SK-N-SH treated with all-trans-retinoic acid at 6 μM for 48 hours (cell line): ENCODE measurements at regions not wholly inside any gene's neighbourhood (a gene's known extent, or its start where the extent isn't known, plus 50 kb on each side); places are given as distances from the start of the nearest gene placed in this dataset.

ENCODE experiments used
- ATAC-seq: fragments of 200-7000 bp; cut with Tn5 transposase; 3 replicates; pipeline ENCODE4 v1.9.1; 2020; ENCODE audit warnings: mild to moderate bottlenecking, moderate library complexity
- ARNTL ChIP-seq: fragments of 450-650 bp; formaldehyde crosslinking; IDR thresholded peaks from 2 replicates; pipeline ENCODE4 v1.5.0; 2020; ENCODE audit warnings: low read depth, mild to moderate bottlenecking, moderate library complexity, borderline replicate concordance
- BACH2 ChIP-seq: fragments of 250-450 bp; sonication (Bioruptor Pico); IDR thresholded peaks from 2 replicates; pipeline ENCODE4 v1.9.0; 2021; ENCODE audit warnings: mild to moderate bottlenecking, borderline replicate concordance
- CSDC2 ChIP-seq: fragments of 250-450 bp; sonication (Bioruptor Pico); IDR thresholded peaks from 2 replicates; pipeline ENCODE4 v1.5.0; 2020; ENCODE audit warnings: mild to moderate bottlenecking, moderate library complexity
- ESRRG ChIP-seq: fragments of 250-450 bp; sonication (Bioruptor Pico); IDR thresholded peaks from 2 replicates; pipeline ENCODE4 v1.6.1; 2021; ENCODE audit warnings: mild to moderate bottlenecking
- GLIS3 ChIP-seq: fragments of 250-450 bp; sonication (Bioruptor Pico); IDR thresholded peaks from 2 replicates; pipeline ENCODE4 v1.5.0; 2020; ENCODE audit warnings: mild to moderate bottlenecking, moderate library complexity
- ISL1 ChIP-seq: fragments of 250-450 bp; sonication (Bioruptor Pico); IDR thresholded peaks from 2 replicates; pipeline ENCODE4 v2.1.2; 2022; ENCODE audit warnings: mild to moderate bottlenecking, moderate library complexity
- OSR1 ChIP-seq: fragments of 250-450 bp; sonication (Bioruptor Pico); IDR thresholded peaks from 2 replicates; pipeline ENCODE4 v1.8.0; 2022; ENCODE audit warnings: moderate library complexity, mild to moderate bottlenecking, inconsistent platforms
- PPARA ChIP-seq: fragments of 250-450 bp; sonication (Bioruptor Pico); IDR thresholded peaks from 2 replicates; pipeline ENCODE4 v1.5.0; 2020; ENCODE audit warnings: mild to moderate bottlenecking, borderline replicate concordance
- RARB ChIP-seq: fragments of 250-450 bp; sonication (Bioruptor Pico); IDR thresholded peaks from 2 replicates; pipeline ENCODE4 v1.8.0; 2021; ENCODE audit warnings: mild to moderate bottlenecking, moderate library complexity
- SNAI2 ChIP-seq: fragments of 250-450 bp; sonication (Bioruptor Pico); IDR thresholded peaks from 2 replicates; pipeline ENCODE4 v1.5.0; 2020; ENCODE audit warnings: mild to moderate bottlenecking, moderate library complexity
- TCF4 ChIP-seq: fragments of 250-450 bp; sonication (Bioruptor Pico); IDR thresholded peaks from 2 replicates; pipeline ENCODE4 v1.8.0; 2021; ENCODE audit warnings: mild to moderate bottlenecking, moderate library complexity, borderline replicate concordance
- TOX ChIP-seq: fragments of 250-450 bp; sonication (Bioruptor Pico); IDR thresholded peaks from 2 replicates; pipeline ENCODE4 v1.8.0; 2021; ENCODE audit warnings: mild to moderate bottlenecking, moderate library complexity, borderline replicate concordance
- ZC3H10 ChIP-seq: fragments of 250-450 bp; sonication (Bioruptor Pico); IDR thresholded peaks from 2 replicates; pipeline ENCODE4 v1.5.1; 2021; ENCODE audit warnings: mild to moderate bottlenecking, moderate library complexity
- ZFP3 ChIP-seq: fragments of 250-450 bp; sonication (Bioruptor Pico); IDR thresholded peaks from 2 replicates; pipeline ENCODE4 v1.5.0; 2020; ENCODE audit warnings: mild to moderate bottlenecking, moderate library complexity
- ZFP30 ChIP-seq: fragments of 450-650 bp; formaldehyde crosslinking; IDR thresholded peaks from 2 replicates; pipeline ENCODE4 v1.5.0; 2022; ENCODE audit warnings: mild to moderate bottlenecking, moderate library complexity
- ZNF565 ChIP-seq: fragments of 450-650 bp; formaldehyde crosslinking; conservative IDR thresholded peaks from 2 replicates; pipeline ENCODE4 v1.5.0; 2020; ENCODE audit warnings: low read depth, mild to moderate bottlenecking, moderate library complexity
- ZNF70 ChIP-seq: fragments of 450-650 bp; formaldehyde crosslinking; IDR thresholded peaks from 2 replicates; pipeline ENCODE4 v1.5.0; 2020; ENCODE audit warnings: mild to moderate bottlenecking, moderate library complexity
- ZNF8 ChIP-seq: fragments of 450-650 bp; formaldehyde crosslinking; IDR thresholded peaks from 2 replicates; pipeline ENCODE4 v1.5.0; 2020; ENCODE audit warnings: mild to moderate bottlenecking, moderate library complexity
- TF ChIP-seq, protein P1 (sequence below): fragments of 250-450 bp; sonication (Bioruptor Pico); IDR thresholded peaks from 2 replicates; pipeline ENCODE4 v1.8.0; 2021; ENCODE audit warnings: low read depth, mild to moderate bottlenecking, moderate library complexity, borderline replicate concordance
- TF ChIP-seq, protein P2 (sequence below): fragments of 250-450 bp; sonication (Bioruptor Pico); IDR thresholded peaks from 2 replicates; pipeline ENCODE4 v1.5.0; 2020; ENCODE audit warnings: mild to moderate bottlenecking, moderate library complexity
- TF ChIP-seq, protein P3 (sequence below): fragments of 250-450 bp; sonication (Bioruptor Pico); IDR thresholded peaks from 2 replicates; pipeline ENCODE4 v1.5.1; 2021; ENCODE audit warnings: mild to moderate bottlenecking, moderate library complexity

DNA sequence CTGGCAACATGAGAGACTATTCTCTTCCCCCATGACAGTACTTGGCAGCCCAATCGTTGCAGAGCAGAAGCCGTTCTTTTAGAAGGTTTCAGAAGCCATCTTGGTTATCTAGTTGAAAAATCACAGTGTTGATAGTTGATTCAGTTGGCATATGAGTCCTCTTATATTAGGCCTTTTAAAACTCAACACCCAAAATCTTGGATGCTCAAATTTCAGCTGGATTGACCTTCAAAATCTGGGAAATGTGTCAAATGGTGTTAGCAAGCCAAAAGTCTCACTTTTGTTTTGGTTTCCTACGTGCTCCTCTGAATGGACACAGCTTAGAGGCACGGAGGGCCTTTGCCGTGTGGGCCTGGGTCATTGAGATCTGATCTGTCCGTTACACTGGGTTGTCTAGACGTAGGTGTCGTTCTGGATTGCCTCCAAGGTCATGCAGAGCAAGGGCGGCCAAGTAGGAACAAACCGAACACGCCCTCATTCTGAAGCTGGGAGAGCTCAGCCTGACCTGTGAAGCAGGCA, 59.3 kb upstream of the BMPER start:
- ATAC-seq = peak; percentile 71
- TF ChIP-seq ESRRG (CRISPR knock-in tag) = no peak
- TF ChIP-seq ZFP30 (CRISPR knock-in tag) = no peak
- TF ChIP-seq ARNTL (CRISPR knock-in tag) = no peak
- no peak for TF ChIP-seq ZC3H10 (CRISPR knock-in tag)
- TF ChIP-seq, all 23 proteins: peak for 0

DNA sequence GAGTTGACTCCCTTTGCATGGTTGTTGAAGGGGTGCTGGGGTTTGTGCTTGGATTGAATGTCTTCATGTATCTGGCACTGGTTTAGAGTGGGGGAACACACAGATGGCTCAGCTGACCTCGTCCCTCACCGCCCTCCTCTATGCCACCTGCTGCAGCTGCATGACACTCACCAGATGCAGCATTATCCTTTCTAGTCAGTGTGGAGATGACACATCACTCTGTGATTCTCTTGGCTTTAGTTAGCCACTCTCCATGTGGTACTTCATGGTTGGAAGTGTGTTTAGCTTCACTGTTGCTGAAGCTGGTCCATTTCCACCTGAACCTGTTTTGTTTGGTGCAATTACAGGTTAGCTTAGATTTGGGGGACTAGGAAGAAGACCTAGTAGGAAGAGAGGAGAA, 56.3 kb upstream of the BMPER start:
- TF ChIP-seq ZC3H10 (CRISPR knock-in tag) = no peak
- TF ChIP-seq, protein P1, sequence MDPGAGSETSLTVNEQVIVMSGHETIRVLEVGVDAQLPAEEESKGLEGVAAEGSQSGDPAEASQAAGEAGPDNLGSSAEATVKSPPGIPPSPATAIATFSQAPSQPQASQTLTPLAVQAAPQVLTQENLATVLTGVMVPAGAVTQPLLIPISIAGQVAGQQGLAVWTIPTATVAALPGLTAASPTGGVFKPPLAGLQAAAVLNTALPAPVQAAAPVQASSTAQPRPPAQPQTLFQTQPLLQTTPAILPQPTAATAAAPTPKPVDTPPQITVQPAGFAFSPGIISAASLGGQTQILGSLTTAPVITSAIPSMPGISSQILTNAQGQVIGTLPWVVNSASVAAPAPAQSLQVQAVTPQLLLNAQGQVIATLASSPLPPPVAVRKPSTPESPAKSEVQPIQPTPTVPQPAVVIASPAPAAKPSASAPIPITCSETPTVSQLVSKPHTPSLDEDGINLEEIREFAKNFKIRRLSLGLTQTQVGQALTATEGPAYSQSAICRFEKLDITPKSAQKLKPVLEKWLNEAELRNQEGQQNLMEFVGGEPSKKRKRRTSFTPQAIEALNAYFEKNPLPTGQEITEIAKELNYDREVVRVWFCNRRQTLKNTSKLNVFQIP = no peak
- no peak for TF ChIP-seq RARB (CRISPR knock-in tag)
- TF ChIP-seq TCF4 = no peak
- TF ChIP-seq PPARA (CRISPR knock-in tag) = no peak
- TF ChIP-seq SNAI2 (CRISPR knock-in tag) = no peak
- no peak for TF ChIP-seq BACH2 (CRISPR knock-in tag)
- TF ChIP-seq, protein P2, sequence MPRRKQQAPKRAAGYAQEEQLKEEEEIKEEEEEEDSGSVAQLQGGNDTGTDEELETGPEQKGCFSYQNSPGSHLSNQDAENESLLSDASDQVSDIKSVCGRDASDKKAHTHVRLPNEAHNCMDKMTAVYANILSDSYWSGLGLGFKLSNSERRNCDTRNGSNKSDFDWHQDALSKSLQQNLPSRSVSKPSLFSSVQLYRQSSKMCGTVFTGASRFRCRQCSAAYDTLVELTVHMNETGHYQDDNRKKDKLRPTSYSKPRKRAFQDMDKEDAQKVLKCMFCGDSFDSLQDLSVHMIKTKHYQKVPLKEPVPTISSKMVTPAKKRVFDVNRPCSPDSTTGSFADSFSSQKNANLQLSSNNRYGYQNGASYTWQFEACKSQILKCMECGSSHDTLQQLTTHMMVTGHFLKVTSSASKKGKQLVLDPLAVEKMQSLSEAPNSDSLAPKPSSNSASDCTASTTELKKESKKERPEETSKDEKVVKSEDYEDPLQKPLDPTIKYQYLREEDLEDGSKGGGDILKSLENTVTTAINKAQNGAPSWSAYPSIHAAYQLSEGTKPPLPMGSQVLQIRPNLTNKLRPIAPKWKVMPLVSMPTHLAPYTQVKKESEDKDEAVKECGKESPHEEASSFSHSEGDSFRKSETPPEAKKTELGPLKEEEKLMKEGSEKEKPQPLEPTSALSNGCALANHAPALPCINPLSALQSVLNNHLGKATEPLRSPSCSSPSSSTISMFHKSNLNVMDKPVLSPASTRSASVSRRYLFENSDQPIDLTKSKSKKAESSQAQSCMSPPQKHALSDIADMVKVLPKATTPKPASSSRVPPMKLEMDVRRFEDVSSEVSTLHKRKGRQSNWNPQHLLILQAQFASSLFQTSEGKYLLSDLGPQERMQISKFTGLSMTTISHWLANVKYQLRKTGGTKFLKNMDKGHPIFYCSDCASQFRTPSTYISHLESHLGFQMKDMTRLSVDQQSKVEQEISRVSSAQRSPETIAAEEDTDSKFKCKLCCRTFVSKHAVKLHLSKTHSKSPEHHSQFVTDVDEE (CRISPR knock-in tag) = no peak
- no peak for TF ChIP-seq ZNF8 (CRISPR knock-in tag)
- no peak for TF ChIP-seq ARNTL (CRISPR knock-in tag)
- no peak for TF ChIP-seq ZFP30 (CRISPR knock-in tag)
- no peak for TF ChIP-seq ZFP3 (CRISPR knock-in tag)
- no peak for TF ChIP-seq ZNF70 (CRISPR knock-in tag)
- no peak for TF ChIP-seq ZNF565 (CRISPR knock-in tag)
- TF ChIP-seq, protein P3, sequence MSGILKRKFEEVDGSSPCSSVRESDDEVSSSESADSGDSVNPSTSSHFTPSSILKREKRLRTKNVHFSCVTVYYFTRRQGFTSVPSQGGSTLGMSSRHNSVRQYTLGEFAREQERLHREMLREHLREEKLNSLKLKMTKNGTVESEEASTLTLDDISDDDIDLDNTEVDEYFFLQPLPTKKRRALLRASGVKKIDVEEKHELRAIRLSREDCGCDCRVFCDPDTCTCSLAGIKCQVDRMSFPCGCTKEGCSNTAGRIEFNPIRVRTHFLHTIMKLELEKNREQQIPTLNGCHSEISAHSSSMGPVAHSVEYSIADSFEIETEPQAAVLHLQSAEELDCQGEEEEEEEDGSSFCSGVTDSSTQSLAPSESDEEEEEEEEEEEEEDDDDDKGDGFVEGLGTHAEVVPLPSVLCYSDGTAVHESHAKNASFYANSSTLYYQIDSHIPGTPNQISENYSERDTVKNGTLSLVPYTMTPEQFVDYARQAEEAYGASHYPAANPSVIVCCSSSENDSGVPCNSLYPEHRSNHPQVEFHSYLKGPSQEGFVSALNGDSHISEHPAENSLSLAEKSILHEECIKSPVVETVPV = no peak
- no peak for TF ChIP-seq GLIS3 (CRISPR knock-in tag)
- ATAC-seq = peak; percentile 47

DNA sequence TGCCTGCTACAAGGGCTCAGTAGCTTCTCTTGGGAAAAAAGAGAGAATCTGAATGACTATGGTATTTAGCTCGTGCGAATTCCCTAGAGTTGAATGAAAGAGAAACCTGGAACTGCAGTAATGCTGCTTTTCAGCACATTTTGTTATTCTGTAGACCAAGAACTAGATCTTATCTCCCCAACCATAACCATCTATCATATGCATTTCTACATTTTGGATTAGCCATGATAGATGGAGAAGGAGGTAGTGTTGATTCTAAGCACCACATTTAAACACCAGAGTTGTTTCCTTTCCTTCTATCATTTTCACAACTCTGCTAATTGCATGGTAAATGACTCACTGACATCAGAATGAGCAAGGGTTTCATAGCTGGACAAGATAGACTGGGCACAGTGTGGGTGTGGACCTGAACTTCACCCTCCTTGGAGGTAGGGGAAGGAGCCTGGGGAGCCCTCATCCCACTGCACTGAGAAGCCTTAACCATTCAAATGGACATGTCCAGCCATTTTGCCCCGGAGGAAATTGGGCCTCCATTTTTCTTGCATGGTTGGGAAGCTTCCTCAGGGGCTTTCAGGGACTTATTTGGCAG, 55.3 kb upstream of the BMPER start:
- TF ChIP-seq ZFP30 (CRISPR knock-in tag) = no peak
- TF ChIP-seq TOX = no peak
- TF ChIP-seq PPARA (CRISPR knock-in tag) = no peak
- TF ChIP-seq, protein P1 = no peak
- TF ChIP-seq ISL1 = no peak
- TF ChIP-seq ZNF8 (CRISPR knock-in tag) = no peak
- TF ChIP-seq ZC3H10 (CRISPR knock-in tag) = no peak
- TF ChIP-seq GLIS3 (CRISPR knock-in tag) = no peak
- TF ChIP-seq, protein P2 (CRISPR knock-in tag) = no peak
- TF ChIP-seq, protein P3 = no peak
- TF ChIP-seq ARNTL (CRISPR knock-in tag) = no peak
- TF ChIP-seq SNAI2 (CRISPR knock-in tag) = no peak
- no peak for TF ChIP-seq TCF4
- TF ChIP-seq BACH2 (CRISPR knock-in tag) = no peak
- TF ChIP-seq ZNF565 (CRISPR knock-in tag) = no peak
- no peak for TF ChIP-seq OSR1 (CRISPR knock-in tag)
- no peak for TF ChIP-seq ESRRG (CRISPR knock-in tag)
- TF ChIP-seq CSDC2 (CRISPR knock-in tag) = no peak
- TF ChIP-seq RARB (CRISPR knock-in tag) = no peak
- TF ChIP-seq ZFP3 (CRISPR knock-in tag) = no peak
- ATAC-seq = no peak
